DND-41 (cell line): ENCODE measurements at regions not wholly inside any gene's neighbourhood (a gene's known extent, or its start where the extent isn't known, plus 50 kb on each side); places are given as distances from the start of the nearest gene placed in this dataset.

Source experiments
- ATAC-seq: fragments of 200-7000 bp; cut with Tn5 transposase; 3 replicates; pipeline ENCODE4 v1.9.1; 2021; ENCODE audit warnings: low read depth; ENCODE audit not compliant: insufficient read depth
- DNase-seq: peaks from one replicate; pipeline ENCODE4 v3.0.0-alpha.2; 2020
- H2AFZ ChIP-seq: 2 replicates; pipeline ENCODE4 v1.6.0; 2012; ENCODE audit warnings: low read depth, low read length
- H3K27ac ChIP-seq: 2 replicates; pipeline ENCODE4 v1.5.1; 2012; ENCODE audit warnings: low read length, inconsistent platforms
- H3K27me3 ChIP-seq: fragments of 200-600 bp; sonication (generic); 2 replicates; pipeline ENCODE4 v1.6.0; 2012; ENCODE audit warnings: low read length, mild to moderate bottlenecking, inconsistent platforms; ENCODE audit not compliant: insufficient read depth, poor library complexity
- H3K36me3 ChIP-seq: 2 replicates; pipeline ENCODE4 v1.5.1; 2012; ENCODE audit warnings: low read length, inconsistent platforms; ENCODE audit not compliant: insufficient read depth
- H3K4me1 ChIP-seq: 2 replicates; pipeline ENCODE4 v1.5.1; 2012; ENCODE audit warnings: mild to moderate bottlenecking, low read length; ENCODE audit not compliant: insufficient read depth
- H3K4me2 ChIP-seq: 2 replicates; pipeline ENCODE4 v1.6.0; 2012; ENCODE audit warnings: mild to moderate bottlenecking, moderate library complexity, low read length, inconsistent platforms; ENCODE audit not compliant: insufficient read depth
- H3K4me3 ChIP-seq, 2 experiments: fragments of 200-600 bp in 1 of 2; shearing (Covaris generic) in 1 of 2; 2 replicates each; pipeline ENCODE4 v1.5.1; 2012 to 2016; ENCODE audit warnings: inconsistent platforms in 2 of 2, low read length in 2 of 2, mild to moderate bottlenecking in 2 of 2, low read depth in 1 of 2, moderate library complexity in 1 of 2
- H3K79me2 ChIP-seq: 2 replicates; pipeline ENCODE4 v1.6.0; 2012; ENCODE audit warnings: low read length, inconsistent platforms; ENCODE audit not compliant: insufficient read depth
- H3K9ac ChIP-seq: 2 replicates; pipeline ENCODE4 v1.6.0; 2012; ENCODE audit warnings: low read depth, mild to moderate bottlenecking, inconsistent platforms, low read length, moderate library complexity
- H3K9me3 ChIP-seq: 2 replicates; pipeline ENCODE4 v1.5.1; 2012; ENCODE audit warnings: low read length, moderate library complexity, mild to moderate bottlenecking, inconsistent platforms; ENCODE audit not compliant: insufficient read depth, severe bottlenecking
- H4K20me1 ChIP-seq: 2 replicates; pipeline ENCODE4 v1.6.0; 2012; ENCODE audit warnings: low read length; ENCODE audit not compliant: insufficient read depth
- CTCF ChIP-seq: IDR thresholded peaks from 2 replicates; pipeline ENCODE4 v1.5.1; 2012; ENCODE audit warnings: borderline replicate concordance, low read length, moderate library complexity, mild to moderate bottlenecking; ENCODE audit not compliant: poor library complexity, severe bottlenecking; ENCODE audit errors: extremely low read depth
- EZH2 ChIP-seq: IDR thresholded peaks from 3 replicates; pipeline ENCODE4 v1.6.1; 2012; ENCODE audit warnings: borderline replicate concordance, low read depth, mild to moderate bottlenecking, moderate library complexity, low read length, inconsistent platforms; ENCODE audit not compliant: severe bottlenecking

DNA sequence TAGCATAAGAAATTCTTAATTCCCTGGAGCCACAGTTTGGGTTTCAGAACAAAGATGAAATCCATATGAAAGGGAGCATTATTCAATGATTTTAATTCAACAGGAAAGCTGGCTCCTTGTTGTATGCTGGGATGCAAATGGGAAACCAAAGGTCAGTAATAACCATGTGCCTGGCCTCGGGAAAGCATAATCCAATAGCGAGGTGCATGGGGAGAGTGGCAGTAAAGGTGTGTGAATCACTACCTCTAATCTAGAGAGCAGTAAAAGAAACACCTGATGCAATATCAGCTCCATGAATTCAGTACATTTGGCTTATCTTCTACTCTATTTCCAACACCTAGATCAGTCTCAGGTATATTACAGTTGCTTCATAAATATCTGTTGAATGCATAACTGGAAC, 220.1 kb downstream of the FBXO15 start:
- Histone ChIP-seq H3K79me2 (no peaks in the 10 kb centered on the region), H3K9me3 (no peaks in the 10 kb centered on the region)

GRCh38 chr18:73924836-73925235, 222.8 kb downstream of the FBXO15 start:
- H3K4me2 ChIP-seq, result no peak overlapping the region
- no peaks in the 10 kb centered on the region for H3K9me3 ChIP-seq
- H3K4me3 ChIP-seq, result no peak overlapping the region
- H3K9ac ChIP-seq, result no peak overlapping the region
- no peak for ATAC-seq
- no peak for TF ChIP-seq EZH2
- TF ChIP-seq CTCF, result no peak
- H3K27ac ChIP-seq, result no peak overlapping the region
- H3K27me3 ChIP-seq, result no peaks in the 10 kb centered on the region
- H3K79me2 ChIP-seq, result no peaks in the 10 kb centered on the region
- no peaks in the 10 kb centered on the region for H4K20me1 ChIP-seq
- no peak for DNase-seq
- H2AFZ ChIP-seq, result no peak overlapping the region
- no peaks in the 10 kb centered on the region for H3K4me1 ChIP-seq
- no peaks in the 10 kb centered on the region for H3K36me3 ChIP-seq

More for the DNA sequence above, 220.1 kb downstream of the FBXO15 start:
- no peak overlapping the region for H3K4me3 ChIP-seq
- H3K4me2 ChIP-seq, result no peak overlapping the region
- no peak overlapping the region for H2AFZ ChIP-seq
- no peak overlapping the region for H3K27ac ChIP-seq
- ATAC-seq, result no peak
- TF ChIP-seq CTCF, result no peak
- no peak for TF ChIP-seq EZH2
- no peaks in the 10 kb centered on the region for H3K36me3 ChIP-seq
- no peaks in the 10 kb centered on the region for H3K4me1 ChIP-seq
- no peak for DNase-seq
- H3K27me3 ChIP-seq, result no peaks in the 10 kb centered on the region
- no peaks in the 10 kb centered on the region for H4K20me1 ChIP-seq
- no peak overlapping the region for H3K9ac ChIP-seq

GRCh38 chr18:73924307-73924706, 223.3 kb downstream of the FBXO15 start:
- no peak for DNase-seq
- Histone ChIP-seq H3K36me3 (no peaks in the 10 kb centered on the region), H3K4me2 (no peak overlapping the region), H3K9me3 (no peaks in the 10 kb centered on the region), H3K79me2 (no peaks in the 10 kb centered on the region), H2AFZ (no peak overlapping the region), H3K4me3 (no peak overlapping the region), H3K27me3 (no peaks in the 10 kb centered on the region), H3K9ac (no peak overlapping the region), H3K4me1 (no peaks in the 10 kb centered on the region), H4K20me1 (no peaks in the 10 kb centered on the region), H3K27ac (no peak overlapping the region)
- no peak for ATAC-seq
- TF ChIP-seq CTCF (no peak), EZH2 (no peak)

- H3K9me3 ChIP-seq, result no peaks in the 10 kb centered on the region
- no peak overlapping the region for H3K9ac ChIP-seq
- no peaks in the 10 kb centered on the region for H3K27me3 ChIP-seq
- ATAC-seq (no peak), DNase-seq (no peak)
- TF ChIP-seq EZH2, result no peak
- TF ChIP-seq CTCF, result no peak
- H3K4me3 ChIP-seq, result no peak overlapping the region
- H3K4me1 ChIP-seq, result 0 out of 2 replicates have a peak, but pooled peaks cover 4% of the 10 kb centered on the region
- no peak overlapping the region for H2AFZ ChIP-seq
- no peaks in the 10 kb centered on the region for H3K79me2 ChIP-seq
- no peaks in the 10 kb centered on the region for H4K20me1 ChIP-seq
- no peaks in the 10 kb centered on the region for H3K36me3 ChIP-seq
- no peak overlapping the region for H3K4me2 ChIP-seq
- H3K27ac ChIP-seq, result no peak overlapping the region
Observed at GRCh38 chr18:73923866-73924265, 223.8 kb downstream of the FBXO15 start.
